ENCODE measurements at regions not wholly inside any gene's neighbourhood (a gene's known extent, or its start where the extent isn't known, plus 50 kb on each side); places are given as distances from the start of the nearest gene placed in this dataset.
A peak's percentile ranks its signal among the peaks of the same experiment; 100 is the strongest.

DNA sequence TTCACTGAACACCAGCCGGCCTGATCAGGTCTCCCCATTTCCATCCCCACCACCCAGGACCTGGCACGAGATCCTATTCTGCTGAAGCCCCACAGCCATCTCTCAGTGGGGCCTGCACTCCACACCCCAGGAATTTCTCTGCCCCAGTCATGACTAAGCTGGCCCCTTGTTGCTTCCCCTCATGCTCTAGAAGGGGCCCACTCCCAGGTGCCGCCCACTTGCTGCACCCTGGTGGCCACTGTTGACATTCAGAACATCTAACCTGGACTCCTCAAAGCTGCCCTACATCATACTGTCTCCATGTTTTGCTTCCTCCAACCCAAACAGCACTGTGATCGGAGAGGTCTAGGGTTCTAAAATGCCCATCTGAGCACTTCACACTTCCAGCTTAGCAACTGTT, 90.7 kb upstream of the KLHL29 start:
- no peak for DNase-seq

DNA sequence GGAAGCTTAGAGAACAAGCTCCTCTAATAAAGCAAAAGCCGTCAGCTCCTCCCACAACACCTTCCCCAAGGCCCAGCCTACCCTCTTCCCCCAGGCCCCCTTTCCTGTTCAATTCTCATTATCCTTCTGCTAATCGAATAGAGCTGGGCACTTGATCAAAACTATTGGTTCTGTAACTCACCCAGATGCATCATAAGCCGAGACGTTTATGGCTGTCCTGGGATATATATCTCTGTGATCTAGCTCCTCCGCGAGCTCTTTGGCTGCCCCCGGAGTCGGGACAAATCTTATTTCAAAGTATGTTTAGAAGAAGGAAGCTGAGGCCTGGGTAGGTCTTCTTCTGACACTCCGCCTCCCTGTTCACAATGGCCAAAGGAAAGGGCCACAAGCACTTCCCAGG, 88.3 kb upstream of the KLHL29 start:
- no peak for DNase-seq

DNA sequence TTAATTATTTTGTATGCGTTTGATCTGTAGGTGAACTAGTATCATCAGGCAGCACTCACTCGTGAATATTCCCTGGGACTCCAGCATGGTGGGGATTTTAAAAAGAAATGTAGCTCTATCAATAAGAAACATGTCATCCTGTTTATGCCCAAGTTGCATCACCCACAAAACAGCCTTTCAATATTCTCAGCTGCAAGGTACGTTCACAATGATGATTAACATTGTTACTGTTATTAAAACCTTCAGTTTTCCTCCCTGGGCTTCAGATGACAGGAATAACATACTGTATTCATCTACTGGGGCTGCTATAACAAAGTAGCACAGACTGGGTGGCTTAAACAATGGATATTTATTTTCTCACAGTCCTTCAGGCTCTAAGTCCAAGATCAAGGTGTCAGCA, 87.9 kb upstream of the KLHL29 start:
- DNase-seq: no peak

DNA sequence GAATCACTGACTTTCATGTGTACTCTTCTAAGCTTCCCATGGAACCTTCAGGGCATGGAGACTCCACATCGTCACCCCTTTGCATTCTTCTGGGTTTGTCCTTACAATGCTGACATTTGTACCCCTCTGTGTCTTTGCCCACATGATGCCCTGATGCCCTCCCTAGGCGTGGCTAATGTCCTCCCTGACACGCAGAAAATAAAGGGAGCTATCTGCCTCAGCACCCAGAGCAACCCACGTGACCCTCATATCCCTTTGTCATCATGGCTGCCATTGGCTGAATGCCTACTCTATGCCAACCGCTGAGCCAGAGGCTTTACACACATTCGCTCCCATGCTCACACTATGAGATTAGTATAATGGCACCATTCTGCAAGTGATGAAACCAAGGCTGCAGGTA, 86.4 kb upstream of the KLHL29 start:
- no peak for DNase-seq

DNA sequence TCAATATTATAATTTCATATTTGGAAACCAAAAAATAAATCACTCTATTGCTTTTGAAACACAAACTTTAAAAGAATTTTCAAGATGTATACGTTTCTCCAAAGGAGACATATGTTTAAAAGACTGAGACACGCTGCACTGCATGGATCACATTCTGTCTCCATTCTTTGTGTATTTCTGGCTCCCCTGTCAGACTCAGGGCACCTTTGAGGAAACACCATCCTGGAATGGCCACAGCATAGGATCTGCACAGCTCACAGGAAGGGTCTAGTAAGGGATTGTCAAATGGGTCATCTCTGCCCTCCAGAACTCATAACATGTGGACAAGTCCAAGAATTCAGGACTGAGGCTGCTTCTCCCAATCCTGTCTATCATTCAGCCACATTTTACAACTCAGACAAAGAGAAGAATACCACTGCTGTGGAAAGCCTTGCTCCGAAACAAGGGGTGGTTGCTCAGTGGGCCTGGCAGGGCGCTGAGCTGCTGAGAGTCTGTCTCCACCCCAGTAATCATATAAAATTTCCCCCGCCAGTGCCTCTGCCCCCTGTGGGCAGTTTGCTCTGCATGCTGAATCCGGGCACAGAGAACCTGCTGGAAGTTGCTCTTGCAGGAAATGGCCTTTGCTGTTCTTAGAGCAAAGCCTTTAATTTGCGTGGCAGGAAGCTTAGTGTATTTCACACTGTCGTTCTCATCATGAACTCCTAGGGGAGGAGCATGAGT, 85.3 kb upstream of the KLHL29 start:
- DNase-seq: no peak

DNA sequence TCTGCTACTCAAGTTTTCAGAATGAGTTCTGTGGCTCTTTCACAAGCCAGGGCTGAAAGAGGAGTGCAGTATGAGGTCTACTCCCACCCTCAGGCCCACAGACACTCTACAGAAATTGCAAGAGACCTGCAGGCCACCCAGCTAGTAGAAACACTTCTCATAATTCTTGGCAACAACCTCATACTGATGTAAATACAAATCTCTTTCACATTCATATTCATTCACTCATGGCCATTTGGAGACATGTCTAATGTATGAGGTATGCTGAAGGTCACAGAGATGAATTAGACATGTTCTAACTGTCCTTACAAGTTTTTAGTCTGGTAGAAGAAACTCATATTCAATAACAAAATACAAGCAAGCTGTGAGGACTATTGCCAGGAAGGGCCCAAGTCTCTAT, 83.8 kb upstream of the KLHL29 start:
- DNase-seq: no peak

DNA sequence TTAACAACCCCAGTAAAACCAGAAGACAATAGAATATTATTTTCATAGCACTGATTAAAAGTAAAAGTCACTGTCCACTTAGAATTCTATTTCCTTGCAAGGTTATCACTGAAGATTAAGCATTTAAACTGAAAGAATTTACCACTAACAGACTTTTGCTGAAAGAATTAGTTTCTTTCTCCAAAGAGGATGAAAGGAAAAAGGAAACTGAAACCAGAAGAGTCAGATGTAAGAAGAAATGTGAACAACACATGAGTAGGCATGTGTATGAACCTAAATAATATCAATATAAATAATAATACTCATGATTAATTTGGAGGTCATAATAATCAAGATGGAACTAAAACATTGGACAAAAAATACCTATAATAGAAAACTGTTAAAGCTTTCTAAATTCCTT, 82.4 kb upstream of the KLHL29 start:
- no peak for DNase-seq

DNA sequence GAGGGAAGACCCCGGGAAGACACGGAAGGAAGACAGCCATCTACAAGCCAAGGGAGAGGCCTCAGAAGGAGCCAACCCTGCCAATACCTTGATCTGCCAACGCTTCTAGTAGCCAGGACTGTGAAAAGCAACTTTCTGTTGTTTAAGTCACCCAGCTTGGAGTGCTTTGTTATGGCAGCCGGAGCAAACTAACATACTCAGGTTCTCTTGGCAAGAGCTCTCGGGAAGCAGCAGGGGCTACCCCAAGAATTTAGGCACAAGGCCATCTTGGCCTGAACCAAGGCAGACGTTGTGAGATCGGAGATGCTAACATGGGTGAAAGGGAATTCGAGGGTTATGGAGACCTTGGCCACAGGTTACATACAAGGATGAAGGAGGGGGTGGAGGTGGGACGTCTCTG, 78.6 kb upstream of the KLHL29 start:
- no peak for DNase-seq

DNA sequence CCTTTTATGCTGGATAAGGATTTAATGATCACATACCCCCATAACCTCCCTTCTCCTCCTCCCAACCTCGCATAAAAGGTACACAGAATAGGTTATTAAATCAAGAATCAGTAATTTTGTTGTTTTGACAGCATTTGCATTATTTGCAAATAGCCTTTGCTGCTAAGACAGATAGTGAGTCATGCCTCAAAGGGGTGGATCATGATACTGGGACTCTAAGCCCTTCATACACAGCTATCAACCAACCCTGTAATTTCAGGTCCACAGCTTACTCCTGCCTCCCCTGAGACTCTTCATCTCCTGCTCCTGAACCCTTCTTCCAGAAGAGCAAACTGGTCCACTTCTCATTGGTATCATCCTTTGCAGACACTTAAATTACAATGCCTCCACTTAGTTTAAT, 73.8 kb upstream of the KLHL29 start:
- no peak for DNase-seq

DNA sequence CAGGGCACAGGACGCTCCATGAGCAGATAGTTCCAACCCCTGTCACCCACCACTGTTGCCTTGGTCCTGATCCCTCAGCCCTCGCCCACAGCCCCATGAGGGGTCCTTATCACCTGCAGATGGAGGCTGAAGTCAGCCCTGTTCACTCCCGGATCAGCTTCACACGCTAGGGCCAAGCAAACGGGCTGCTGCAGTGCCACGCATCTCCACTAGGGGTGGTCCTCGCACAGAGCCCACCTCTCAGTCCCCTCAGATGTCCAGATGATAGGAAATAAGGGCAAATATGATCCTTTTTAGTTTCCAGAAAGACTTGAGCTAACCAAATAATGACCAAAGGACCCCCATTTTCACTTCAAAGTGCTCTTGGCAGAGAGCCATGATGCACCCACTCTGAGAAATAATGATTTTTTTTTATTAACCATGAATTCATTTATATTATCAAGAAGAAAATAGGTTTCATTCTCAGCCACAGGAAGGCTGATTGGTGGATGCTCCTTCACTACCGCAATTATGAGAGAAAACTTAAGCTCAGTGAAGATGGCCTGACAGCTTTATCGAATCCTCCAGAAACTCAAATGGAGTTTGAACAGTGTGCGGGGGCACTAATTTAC, 71.9 kb upstream of the KLHL29 start:
- peak; percentile 11 for DNase-seq

DNA sequence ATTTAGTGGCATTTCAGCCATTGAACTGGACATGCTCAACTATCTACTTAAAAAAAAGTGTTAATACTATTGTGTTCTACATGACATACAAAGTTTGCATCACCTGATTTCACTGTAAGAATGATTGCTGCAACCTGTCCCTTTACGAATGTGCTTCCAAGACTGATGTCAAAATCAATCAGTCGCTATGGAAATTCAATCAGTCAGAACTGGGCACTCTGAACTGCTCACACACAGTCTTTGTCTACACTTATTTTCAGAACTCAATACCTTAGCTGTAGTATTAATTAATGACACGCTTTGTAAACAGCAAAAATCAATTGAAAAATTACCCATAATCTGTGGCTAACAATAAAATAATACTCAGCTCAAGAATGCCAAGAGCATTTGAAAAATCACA, 70.3 kb upstream of the KLHL29 start:
- DNase-seq: no peak

DNA sequence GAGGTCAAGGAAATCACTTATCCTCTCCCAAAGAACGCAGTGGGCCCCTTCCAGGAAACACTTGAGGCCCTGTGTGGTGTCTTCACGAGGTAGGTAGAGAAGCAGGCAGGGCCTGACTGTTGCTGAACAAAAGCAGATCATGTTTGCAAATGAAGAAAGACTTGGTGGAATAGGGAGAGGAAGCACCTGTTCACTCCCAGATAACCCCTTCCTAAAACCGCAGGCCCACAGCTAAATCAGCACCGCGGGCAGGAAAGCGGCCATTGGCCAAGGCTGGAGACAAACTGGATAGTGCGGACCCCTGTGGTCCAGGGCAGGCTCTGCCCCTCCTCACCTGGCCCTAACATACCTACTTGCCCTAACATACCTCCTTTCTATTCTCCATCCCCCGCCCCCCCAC, 64.9 kb upstream of the KLHL29 start:
- no peak for DNase-seq

DNA sequence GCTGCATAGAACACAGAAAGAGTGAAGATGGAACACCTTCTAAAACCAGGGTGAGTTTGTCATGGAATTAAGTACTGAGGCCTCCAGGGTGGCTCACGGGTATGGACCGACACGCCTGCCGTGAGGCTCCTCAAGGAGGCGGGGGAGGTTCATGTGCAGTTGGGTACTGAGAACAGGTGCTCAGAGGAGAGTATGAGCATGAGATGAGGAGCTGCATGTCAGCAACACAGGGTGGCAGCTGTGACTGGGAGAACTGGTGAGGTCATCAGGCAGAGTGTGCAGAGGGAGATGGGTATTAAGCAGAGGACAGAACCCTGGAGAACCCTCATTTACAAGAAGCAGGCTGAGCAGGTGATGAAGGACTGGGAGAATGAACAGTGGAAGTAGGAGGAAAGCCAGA, 63.2 kb upstream of the KLHL29 start:
- no peak for DNase-seq

DNA sequence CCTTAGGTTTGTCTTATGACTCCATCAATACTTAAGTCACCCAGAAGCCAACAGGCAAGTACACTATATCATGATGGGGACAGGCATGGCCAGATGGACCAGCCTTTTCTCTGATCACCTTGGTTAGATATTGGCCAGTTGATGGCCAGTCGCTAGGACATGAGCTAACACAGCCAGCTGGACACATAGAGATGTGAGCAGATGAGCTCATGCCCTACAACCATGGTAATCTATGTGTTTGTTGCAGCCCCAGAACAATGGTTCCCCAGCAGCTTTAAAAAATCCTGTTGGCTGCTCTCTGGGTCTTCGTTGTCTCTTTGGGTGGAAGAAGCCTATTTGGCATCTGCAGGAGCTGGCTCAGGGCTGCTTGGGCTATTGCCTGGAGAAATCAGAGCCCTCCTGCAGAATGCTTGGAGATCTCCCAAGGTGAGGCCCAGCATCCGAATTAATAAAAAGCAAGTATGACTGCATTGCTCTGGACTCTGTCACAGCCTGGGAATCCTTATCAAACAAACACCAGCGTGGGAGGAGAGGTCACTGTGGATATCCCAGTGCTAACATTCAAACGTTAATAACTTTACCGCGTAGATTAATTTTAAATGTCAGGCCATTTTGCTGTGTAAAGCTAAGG, 62.3 kb upstream of the KLHL29 start:
- no peak for DNase-seq

DNA sequence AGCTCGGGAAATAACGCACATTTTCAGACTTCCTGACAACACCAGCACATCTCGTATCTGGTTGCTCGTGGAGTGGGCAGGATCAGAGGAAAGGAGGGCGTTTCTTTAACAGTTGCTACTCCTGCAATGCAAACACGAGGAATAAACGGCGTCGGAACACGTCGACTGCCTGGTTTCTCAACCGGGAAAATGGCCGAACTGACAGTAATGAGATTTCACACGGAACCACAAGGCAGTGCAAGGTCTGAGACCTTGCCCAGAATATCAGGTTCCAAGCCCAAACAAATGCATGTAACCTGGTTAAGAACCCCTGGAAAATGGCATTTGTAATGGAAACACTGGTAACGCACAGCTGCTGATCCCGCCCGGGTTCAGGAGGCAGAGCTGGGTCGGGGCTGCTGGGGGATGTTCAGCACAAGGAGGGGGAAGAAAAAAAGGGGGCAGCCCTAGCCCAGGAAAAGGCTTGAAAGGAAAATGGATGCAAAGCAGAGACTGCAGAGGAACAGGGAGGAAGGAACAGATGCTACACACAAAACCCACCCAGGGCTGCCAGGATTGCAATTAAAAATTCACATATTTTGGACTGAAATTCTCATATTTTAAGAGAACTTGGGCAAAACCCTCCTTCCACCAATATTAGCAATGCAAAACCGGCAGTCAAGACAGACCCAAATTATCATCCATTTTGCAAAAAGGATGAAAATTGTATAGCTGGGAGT, 61.6 kb upstream of the KLHL29 start:
- DNase-seq: no peak

DNA sequence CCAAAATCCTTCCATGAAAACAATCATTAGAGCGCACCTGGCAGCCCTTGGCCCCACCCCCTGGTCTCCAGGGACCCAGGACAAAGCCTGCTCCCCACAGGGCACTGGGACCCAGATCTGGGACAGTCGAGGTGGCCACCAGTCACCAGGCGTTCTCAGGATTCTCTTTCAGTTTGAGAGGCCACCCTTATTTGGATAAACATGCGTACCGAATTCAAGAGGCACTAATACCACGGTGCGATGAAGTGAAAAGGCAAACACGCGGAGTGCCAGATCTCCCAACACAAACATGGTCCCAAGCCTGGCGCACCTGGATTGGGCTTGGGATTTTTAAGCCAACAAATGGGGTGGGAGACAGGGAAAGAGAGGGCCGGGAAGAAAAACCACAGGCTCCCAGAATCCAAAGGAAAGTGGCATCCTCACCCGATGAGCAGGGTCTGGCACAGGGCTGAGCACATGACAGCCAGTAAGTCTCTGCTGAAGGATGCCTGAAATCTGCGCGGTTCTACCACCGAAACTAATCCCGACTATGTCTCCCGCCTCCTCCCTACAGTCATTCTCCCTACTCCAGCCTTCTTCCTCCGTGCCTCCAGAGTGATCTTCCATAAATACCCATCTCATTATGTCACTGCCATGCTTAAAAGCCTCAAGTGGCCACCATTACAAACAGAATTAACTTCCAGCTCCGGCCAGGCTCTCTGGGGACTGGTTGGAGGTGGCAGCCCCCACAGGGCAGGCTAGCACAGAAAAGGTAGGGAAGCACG, 60.9 kb upstream of the KLHL29 start:
- DNase-seq: no peak

DNA sequence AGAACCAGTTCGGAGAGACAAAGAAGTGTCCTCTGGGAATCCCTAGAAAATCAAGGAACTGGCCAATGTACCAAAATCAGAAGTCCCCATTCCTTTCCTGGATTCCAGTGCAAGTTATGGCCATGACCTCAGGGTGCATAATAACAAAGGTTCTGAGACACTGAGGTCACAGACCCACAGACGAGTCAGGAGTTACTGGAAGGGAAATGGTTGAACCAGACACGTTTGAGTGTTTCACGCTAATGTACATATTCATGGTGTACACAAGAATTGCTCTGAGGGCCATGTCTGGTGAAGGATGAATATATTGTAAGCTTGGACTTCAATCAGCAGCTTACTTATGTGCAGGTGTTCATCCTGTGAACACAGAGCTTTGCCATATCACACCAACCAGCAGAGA, 58.6 kb upstream of the KLHL29 start:
- DNase-seq: no peak

DNA sequence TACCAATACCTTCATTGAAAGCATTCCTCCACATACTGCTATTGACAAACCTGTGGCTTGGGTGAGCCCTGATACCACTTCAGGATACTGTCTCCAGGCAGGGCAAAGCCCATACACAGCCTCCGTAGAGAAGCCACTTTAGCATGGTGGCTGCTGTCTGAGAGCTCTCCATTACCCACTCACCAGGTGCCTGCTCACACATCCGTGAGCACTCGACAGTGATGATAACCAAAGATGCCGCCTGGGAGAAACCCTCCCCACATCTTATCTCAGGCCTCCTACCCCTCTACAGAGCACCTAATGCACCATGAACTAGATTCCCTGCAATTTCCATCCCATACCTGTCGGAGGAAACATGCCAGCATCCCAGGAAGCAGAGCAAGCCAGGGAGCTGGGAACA, 57.6 kb upstream of the KLHL29 start:
- no peak for DNase-seq

DNA sequence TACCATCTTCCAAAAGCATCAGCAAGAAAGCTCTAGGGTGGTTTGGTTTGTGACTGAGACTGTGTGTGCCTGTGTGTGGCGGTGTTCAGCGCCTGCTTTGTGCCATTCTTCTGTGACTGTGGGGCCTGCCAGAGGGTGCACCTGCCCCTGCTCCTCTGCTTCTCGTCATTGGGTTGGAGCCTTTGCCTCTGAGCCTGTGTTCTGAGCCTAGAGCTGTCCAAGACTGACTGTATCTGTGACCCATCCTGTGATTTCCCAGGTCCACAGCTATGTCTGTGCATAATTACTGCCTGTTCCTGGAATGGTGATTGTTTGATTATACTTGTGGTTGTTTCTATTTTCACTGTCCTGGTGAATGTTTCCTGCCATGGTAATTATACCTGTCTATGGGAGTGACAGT, 57.1 kb upstream of the KLHL29 start:
- no peak for DNase-seq

DNA sequence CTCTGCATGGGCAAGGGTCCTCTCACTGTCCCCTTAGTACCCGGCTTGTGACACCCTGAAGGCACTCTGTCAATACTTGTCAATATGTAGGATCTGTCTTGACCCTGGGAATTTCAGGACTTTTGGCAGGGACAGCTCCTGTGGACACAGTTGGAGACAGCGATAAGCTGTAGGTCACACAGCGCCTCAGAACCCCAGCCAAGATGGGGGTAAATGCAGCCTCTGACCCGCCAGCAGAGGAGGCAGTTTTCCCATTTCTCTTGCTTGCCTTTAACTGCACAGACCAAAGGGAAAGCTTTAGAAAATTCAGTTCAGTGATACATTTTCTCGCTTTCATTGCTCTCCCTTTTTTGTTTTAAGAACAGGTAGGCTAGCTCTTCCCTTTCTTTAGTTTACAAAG, 54.8 kb upstream of the KLHL29 start:
- no peak for DNase-seq

Data from activated CD4-positive, alpha-beta T cell treated with anti-CD3 and anti-CD28 coated beads, Interleukin-10, Interleukin-2, amounts not matched to agents 100 ng/mL and 50 ng/mL, durations not matched to agents 16 hours and 8 hours (primary cell).